ENCODE measurements at regions not wholly inside any gene's neighbourhood (a gene's known extent, or its start where the extent isn't known, plus 50 kb on each side); places are given as distances from the start of the nearest gene placed in this dataset.
"Not testable (repeated sequence)": the region's sequence is repeated elsewhere in the genome, so short reads cannot be mapped to it uniquely, and the experiment has no call there.

DNA sequence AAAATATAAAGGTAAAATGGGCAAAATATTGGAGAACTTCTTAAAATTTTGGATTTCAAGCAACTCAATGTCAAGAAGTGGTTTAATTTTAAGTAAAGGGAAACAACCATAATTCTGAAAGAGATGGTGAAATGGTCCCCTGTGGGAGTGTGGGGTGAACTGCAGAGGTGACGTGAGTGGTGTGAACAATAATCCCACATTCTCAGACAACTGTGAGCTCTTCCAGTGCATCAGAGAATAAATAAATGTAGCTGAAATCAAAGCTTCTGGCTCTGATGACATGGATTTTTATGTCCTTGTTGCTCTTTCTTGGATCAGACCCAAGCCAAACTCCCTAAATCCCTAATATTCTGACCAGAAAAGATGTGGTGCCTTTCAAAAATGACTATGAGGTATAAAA lies 672.7 kb downstream of the ZEB2 start:
- in situ Hi-C loops (cut with MboI; ENCODE audit: low sequenced_read_pairs): no loop called here
- DNase-seq (ENCODE audit: low spot score in 2 of 2): no peak

DNA sequence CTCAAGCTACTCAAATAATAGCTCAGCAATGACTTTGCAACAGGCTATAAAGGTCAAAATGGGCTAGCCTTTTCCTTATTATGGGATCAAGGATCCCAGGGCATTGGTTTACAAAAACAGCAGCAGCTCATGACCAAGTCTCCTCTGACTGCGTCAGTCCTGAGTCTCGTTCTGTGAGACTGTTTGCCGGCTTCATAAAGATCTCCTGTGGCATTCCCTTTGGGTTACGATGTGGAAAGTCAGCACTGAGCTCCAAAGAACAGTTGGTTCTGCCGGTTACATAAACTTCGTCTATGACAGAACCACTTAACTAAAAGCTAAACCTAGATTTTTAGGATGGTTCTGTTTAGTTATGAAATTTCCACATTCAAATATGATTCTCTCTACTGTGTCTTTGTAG lies 674.9 kb downstream of the ZEB2 start:
- peaks cover 2% of the 10 kb centered on the region; the same call in 1 of the 2 replicates for H3K4me1 ChIP-seq
- H3K9me3 ChIP-seq: no peaks in the 10 kb centered on the region
- H3K36me3 ChIP-seq (replicated peaks): no peaks in the 10 kb centered on the region
- no peaks in the 10 kb centered on the region for H3K27me3 ChIP-seq (ENCODE audit: low read depth)
- no peak for DNase-seq (ENCODE audit: low spot score in 2 of 2)
- H3K4me3 ChIP-seq: no peak overlapping the region
- in situ Hi-C loops (cut with MboI; ENCODE audit: low sequenced_read_pairs): no loop called here

More for the DNA sequence above, 672.7 kb downstream of the ZEB2 start:
- H3K4me1 ChIP-seq: peaks cover 4% of the 10 kb centered on the region; the same call in 1 of the 2 replicates
- no peak overlapping the region for H3K4me3 ChIP-seq
- peaks cover 4% of the 10 kb centered on the region; the same call in 1 of the 2 replicates for H3K27me3 ChIP-seq (ENCODE audit: low read depth)
- no peaks in the 10 kb centered on the region for H3K36me3 ChIP-seq (replicated peaks)
- H3K9me3 ChIP-seq: no peaks in the 10 kb centered on the region

DNA sequence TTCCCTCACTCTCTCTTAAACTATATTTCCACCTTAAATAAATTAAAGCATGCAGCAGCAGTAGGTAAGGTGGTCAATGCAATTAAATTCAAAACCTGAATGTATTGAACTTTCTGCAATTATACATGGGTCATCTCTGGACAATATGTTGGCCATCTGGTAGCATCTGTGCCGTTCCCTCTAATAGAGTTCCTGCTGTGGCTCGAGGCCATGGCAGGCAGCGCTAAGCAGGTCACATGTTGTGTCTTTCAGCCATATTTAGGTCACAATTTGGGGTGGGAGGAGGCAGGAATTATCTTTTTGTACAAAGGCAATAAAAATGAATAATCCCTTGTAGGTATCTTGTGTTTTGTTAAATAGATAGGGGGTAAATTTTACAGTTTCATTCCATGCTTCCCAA lies 676.2 kb downstream of the ZEB2 start:
- Histone ChIP-seq H3K4me3 (no peak overlapping the region), H3K9me3 (no peaks in the 10 kb centered on the region), H3K27me3 (ENCODE audit: low read depth) (no peaks in the 10 kb centered on the region), H3K4me1 (peaks cover 4% of the 10 kb centered on the region; the same call in 1 of the 2 replicates), H3K36me3 (replicated peaks) (no peaks in the 10 kb centered on the region)
- no peak for DNase-seq (ENCODE audit: low spot score in 2 of 2)
- in situ Hi-C loops (cut with MboI; ENCODE audit: low sequenced_read_pairs): no loop called here

DNA sequence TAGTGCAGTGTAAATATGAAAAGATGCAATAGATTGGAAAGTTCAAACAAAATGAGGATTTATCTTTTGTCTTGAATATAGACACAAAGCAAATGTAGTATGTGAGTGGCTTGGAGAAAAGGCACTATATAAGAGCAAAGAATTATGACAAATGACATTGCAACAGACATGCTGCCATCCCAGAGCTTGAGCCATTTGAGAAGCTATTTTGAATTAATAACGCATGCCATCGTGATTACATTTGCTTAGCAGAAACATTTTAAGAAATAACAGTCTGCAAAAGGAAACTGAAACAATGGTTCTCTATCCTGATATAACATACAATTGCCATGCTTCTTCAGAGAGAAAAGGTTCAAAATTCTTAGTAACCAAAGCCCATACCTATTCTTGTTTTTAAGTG lies 677.1 kb downstream of the ZEB2 start:
- DNase-seq (ENCODE audit: low spot score in 2 of 2): no peak
- peaks cover 4% of the 10 kb centered on the region; the same call in 1 of the 2 replicates for H3K4me1 ChIP-seq
- no peaks in the 10 kb centered on the region for H3K36me3 ChIP-seq (replicated peaks)
- in situ Hi-C loops (cut with MboI; ENCODE audit: low sequenced_read_pairs): no loop called here
- H3K27me3 ChIP-seq (ENCODE audit: low read depth): no peaks in the 10 kb centered on the region
- H3K4me3 ChIP-seq: no peak overlapping the region
- H3K9me3 ChIP-seq: no peaks in the 10 kb centered on the region

DNA sequence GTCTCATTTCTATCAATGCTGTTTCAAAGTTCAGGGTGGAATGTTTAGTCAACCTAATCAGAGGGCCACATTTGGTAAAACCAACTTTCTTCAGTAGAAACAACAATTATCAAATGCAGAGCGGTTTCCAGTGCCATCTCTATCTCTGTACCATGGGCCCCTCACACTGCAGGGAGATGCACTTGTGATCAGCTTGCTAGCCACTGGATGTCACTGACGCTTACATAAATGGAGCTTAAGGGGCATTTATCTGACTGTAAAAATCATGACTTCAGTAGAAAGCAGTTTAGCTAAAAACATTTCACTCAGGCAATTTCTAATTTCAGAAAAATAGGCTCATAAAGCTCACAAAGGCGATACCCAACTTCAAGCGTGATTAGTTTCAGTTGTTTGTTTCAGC lies 678.0 kb downstream of the ZEB2 start:
- Histone ChIP-seq H3K4me3 (no peak overlapping the region), H3K4me1 (peaks cover 4% of the 10 kb centered on the region; the same call in 1 of the 2 replicates), H3K27me3 (ENCODE audit: low read depth) (no peaks in the 10 kb centered on the region), H3K9me3 (no peaks in the 10 kb centered on the region), H3K36me3 (replicated peaks) (no peaks in the 10 kb centered on the region)
- DNase-seq (ENCODE audit: low spot score in 2 of 2): no peak
- in situ Hi-C loops (cut with MboI; ENCODE audit: low sequenced_read_pairs): no loop called here

DNA sequence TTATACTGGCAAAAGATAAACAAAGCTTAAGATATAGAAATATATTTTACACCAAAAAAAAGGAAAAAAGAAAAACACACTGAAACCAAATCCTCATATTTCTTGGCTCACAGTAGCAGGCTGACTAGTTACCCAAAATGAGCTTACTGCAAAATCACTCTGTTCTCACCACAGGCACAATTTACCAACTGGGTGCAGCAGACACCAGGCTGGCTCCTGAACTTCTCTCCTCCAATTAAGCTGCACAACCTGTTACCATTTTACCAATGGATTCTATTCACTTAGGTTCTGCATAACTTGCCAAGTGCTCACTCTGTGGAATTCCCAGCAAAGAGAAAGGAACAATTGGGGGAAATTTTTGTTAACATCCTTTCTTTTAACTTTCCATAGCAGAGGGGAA lies 679.3 kb downstream of the ZEB2 start:
- in situ Hi-C loops (cut with MboI; ENCODE audit: low sequenced_read_pairs): no loop called here
- DNase-seq (ENCODE audit: low spot score in 2 of 2): no peak
- Histone ChIP-seq H3K27me3 (ENCODE audit: low read depth) (no peaks in the 10 kb centered on the region), H3K4me3 (no peak overlapping the region), H3K36me3 (replicated peaks) (no peaks in the 10 kb centered on the region), H3K4me1 (peaks cover 4% of the 10 kb centered on the region; the same call in 1 of the 2 replicates), H3K9me3 (no peaks in the 10 kb centered on the region)

DNA sequence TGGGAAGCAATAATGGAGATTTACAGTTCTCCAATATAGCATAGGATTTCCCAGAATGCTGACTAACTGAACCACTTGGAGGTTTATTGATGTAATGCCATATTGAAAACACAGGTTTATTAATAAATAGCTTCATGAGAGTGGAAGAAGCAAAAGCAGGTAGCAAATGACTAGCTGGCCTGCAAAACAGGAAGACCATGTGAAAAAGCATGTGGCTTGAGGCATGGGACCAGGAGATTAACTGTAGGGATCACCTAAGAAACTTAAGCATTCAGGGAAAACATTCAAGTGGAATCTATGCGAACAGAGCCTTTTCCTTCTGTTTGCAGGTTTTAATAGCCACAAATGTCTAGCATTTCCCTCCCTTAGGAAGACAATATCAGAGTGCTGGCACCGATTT lies 679.7 kb downstream of the ZEB2 start:
- no peak for DNase-seq (ENCODE audit: low spot score in 2 of 2)
- in situ Hi-C loops (cut with MboI; ENCODE audit: low sequenced_read_pairs): no loop called here

DNA sequence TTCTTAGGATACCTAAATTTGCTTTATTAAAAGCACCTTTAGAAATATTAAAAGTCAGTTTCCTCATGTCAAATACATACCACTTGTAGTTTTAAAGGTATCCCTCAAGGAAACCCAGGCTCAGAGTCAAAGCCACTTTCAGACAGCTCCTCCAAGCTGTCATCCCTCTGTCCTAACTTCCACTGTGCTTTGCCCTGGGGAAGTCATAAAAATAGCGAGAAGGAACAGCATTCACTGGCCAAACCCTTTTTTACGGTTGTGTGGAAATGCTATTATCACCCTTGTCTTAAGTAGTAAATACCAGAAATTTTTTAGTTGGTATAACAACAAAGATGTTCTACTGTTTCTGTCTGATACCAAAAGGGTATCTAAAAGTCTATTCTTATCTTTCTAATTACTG lies 680.5 kb downstream of the ZEB2 start:
- DNase-seq (ENCODE audit: low spot score in 2 of 2): no peak
- Histone ChIP-seq H3K4me1 (peaks cover 5% of the 10 kb centered on the region), H3K4me3 (no peak overlapping the region), H3K27me3 (ENCODE audit: low read depth) (no peaks in the 10 kb centered on the region), H3K9me3 (no peaks in the 10 kb centered on the region), H3K36me3 (replicated peaks) (no peaks in the 10 kb centered on the region)
- in situ Hi-C loops (cut with MboI; ENCODE audit: low sequenced_read_pairs): no loop called here

More for the DNA sequence above, 679.7 kb downstream of the ZEB2 start:
- H3K36me3 ChIP-seq (replicated peaks): no peaks in the 10 kb centered on the region
- H3K9me3 ChIP-seq: no peaks in the 10 kb centered on the region
- H3K27me3 ChIP-seq (ENCODE audit: low read depth): no peaks in the 10 kb centered on the region
- H3K4me3 ChIP-seq: no peak overlapping the region
- peaks cover 4% of the 10 kb centered on the region; the same call in 1 of the 2 replicates for H3K4me1 ChIP-seq

DNA sequence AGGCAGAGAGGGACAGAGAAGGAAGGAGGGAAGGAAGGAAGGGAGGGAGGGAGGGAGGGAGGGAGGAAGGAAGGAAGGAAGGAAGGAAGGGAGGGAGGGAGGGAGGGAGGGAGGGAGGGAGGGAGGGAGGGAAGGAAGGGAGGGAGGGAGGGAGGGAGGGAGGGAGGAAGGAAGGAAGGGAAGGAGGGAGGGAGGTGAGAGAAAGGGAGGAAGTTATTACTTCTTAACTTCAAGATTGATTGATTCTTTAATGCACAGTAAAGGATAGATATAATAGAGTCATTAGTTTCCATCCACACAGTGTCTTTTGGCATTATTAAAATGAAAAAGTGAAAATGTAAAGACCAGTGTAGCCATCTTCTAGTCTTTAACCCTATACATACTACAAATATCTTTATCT lies 682.9 kb downstream of the ZEB2 start:
- in situ Hi-C loops (cut with MboI; ENCODE audit: low sequenced_read_pairs); H3K27me3 ChIP-seq (ENCODE audit: low read depth); DNase-seq (ENCODE audit: low spot score in 2 of 2); H3K9me3 ChIP-seq; H3K36me3 ChIP-seq (replicated peaks); H3K4me3 ChIP-seq: not testable (repeated sequence)
- H3K4me1 ChIP-seq: peaks cover 22% of the 10 kb centered on the region

DNA sequence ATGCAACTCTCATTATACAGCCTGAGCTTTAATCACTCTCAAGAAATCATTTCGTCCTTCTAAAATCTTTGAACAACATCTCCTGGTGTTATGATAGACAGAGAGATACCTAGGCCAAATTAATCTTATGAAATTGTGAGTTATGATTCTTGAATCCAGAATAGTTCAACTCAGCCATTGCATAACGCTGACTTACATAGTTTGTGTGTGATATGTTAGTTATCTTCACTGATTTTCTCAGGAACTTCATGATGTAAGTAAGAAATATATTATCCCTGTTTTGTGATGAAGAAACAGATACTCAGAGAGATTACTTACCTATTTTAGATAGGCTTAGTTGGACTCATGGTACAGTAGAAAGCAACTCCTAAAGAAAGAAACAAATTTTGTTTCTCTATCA lies 684.4 kb downstream of the ZEB2 start:
- in situ Hi-C loops (cut with MboI; ENCODE audit: low sequenced_read_pairs): no loop called here
- DNase-seq (ENCODE audit: low spot score in 2 of 2): no peak
- H3K27me3 ChIP-seq (ENCODE audit: low read depth): no peaks in the 10 kb centered on the region
- H3K4me3 ChIP-seq: no peak overlapping the region
- no peaks in the 10 kb centered on the region for H3K36me3 ChIP-seq (replicated peaks)
- H3K4me1 ChIP-seq: peaks cover 29% of the 10 kb centered on the region
- no peaks in the 10 kb centered on the region for H3K9me3 ChIP-seq

DNA sequence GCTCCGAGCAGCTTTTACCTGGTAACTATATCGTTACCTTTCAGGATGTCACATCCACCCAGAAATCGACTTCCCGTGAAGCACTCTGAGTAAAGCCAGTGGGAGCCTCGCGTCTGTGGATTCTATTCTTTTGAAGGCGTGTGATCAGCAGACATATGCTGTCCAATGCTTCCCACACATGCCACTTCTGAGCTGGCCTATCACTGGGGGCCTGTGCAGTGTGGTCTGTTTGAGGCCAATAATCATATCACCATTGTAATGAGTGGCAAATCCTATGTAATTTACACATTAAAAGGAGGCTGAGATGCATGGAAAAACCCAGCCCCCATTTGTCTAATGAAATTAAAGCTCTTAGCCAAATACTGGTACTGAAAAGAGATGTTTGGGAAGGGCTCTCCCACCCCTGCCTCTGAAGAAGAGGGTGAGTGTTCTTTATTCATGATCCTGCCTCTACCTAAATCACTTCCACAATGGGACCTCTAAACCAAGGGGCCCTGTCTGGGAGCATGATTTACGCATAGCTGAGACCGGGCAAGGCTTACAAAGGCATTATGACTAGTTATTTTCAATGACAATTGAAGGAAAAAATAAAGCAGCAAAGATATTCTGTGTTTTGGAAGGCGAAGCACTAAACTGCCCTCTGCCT lies 686.8 kb downstream of the ZEB2 start:
- no peaks in the 10 kb centered on the region for H3K36me3 ChIP-seq (replicated peaks)
- peak; percentile 91 to 99 for DNase-seq (ENCODE audit: low spot score in 2 of 2)
- peaks cover 32% of the 10 kb centered on the region for H3K4me1 ChIP-seq
- in situ Hi-C loops (cut with MboI; ENCODE audit: low sequenced_read_pairs): no loop called here
- no peaks in the 10 kb centered on the region for H3K27me3 ChIP-seq (ENCODE audit: low read depth)
- no peaks in the 10 kb centered on the region for H3K9me3 ChIP-seq
- no peak overlapping the region for H3K4me3 ChIP-seq

DNA sequence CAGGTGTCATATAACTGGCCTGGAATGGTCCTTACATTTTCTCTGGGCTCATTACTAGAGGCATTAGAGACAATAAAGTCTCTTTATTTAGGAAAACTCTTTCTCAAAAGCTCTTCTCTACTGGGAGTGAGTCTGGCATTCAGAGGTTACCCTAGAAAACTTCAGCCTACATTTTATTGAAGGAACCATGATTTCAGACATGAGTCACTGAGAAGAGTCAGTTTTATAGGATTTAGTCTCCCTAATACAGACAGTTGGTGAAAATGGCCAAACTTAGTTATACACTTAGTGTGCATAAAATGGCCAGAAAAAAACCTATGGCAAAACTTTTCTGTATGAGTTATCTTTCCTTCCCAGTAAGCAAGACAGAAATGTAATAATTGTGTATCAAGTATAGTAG lies 689.4 kb downstream of the ZEB2 start:
- in situ Hi-C loops (cut with MboI; ENCODE audit: low sequenced_read_pairs): no loop called here
- no peak for DNase-seq (ENCODE audit: low spot score in 2 of 2)

DNA sequence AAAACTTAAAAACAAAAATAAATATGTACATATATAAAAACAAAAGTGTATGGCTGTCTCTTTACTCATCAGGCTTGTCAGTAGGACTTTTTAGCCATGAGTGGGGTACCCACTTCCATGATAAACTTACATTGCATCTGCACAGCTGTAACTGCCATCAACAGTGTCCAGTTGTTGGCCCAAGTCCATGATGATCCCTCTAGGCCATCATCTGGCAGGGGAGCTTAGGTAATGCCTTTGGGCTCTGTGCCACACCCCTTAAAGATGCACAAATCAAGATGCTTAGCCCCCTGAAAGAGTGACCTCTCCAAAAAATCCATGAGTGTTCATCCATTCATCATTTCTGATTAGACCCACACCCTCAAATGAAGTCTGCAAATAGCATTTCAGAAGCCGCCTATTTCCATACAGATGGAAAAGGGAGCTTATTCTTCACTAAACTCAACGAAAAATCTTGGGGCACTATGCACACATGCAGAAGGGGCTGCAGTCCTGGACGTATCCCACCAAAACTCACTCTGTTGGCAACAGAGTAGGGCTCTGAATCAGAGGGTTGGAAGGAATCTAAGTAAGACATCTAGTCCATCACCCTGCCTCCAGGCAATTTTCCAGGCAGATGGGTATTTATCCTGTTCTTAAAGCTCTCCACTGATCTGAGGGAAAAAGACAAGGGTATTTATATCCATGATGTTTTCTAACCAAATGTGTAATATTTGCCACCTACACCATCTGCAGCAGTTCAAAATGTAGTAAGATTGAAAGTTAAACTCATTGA lies 691.0 kb downstream of the ZEB2 start:
- in situ Hi-C loops (cut with MboI; ENCODE audit: low sequenced_read_pairs): no loop called here
- Histone ChIP-seq H3K4me1 (peaks cover 25% of the 10 kb centered on the region), H3K4me3 (no peak overlapping the region), H3K36me3 (replicated peaks) (no peaks in the 10 kb centered on the region), H3K27me3 (ENCODE audit: low read depth) (no peaks in the 10 kb centered on the region), H3K9me3 (no peaks in the 10 kb centered on the region)
- DNase-seq (ENCODE audit: low spot score in 2 of 2): no peak

More for the DNA sequence above, 689.4 kb downstream of the ZEB2 start:
- Histone ChIP-seq H3K4me3 (no peak overlapping the region), H3K9me3 (no peaks in the 10 kb centered on the region), H3K27me3 (ENCODE audit: low read depth) (no peaks in the 10 kb centered on the region), H3K36me3 (replicated peaks) (no peaks in the 10 kb centered on the region), H3K4me1 (peaks cover 32% of the 10 kb centered on the region)

DNA sequence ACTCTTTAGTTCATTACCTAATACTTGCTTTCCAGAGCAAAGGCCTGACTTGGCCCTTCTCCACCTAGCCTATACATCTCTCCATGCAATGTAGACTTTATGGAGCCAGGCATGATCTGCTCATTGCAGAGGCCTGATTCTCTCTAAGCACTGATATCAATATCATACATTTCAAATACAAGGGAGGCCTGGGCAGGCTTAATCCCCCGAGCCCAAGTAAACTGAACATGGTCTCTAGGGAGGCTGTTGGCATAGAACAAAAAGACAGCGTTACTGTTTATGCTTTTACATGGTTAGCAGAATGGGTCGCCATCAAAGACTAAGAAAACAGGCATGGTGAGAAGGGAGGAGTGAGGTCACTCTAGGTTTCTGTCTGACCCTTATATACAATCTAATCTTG lies 695.1 kb downstream of the ZEB2 start:
- in situ Hi-C loops (cut with MboI; ENCODE audit: low sequenced_read_pairs): no loop called here
- no peaks in the 10 kb centered on the region for H3K27me3 ChIP-seq (ENCODE audit: low read depth)
- no peaks in the 10 kb centered on the region for H3K36me3 ChIP-seq (replicated peaks)
- no peaks in the 10 kb centered on the region for H3K9me3 ChIP-seq
- peaks cover 2% of the 10 kb centered on the region for H3K4me1 ChIP-seq
- DNase-seq (ENCODE audit: low spot score in 2 of 2): no peak
- H3K4me3 ChIP-seq: no peak overlapping the region

All from HAP-1 (cell line).